Lung (tissue), 11 donors: ENCODE measurements at regions not wholly inside any gene's neighbourhood (a gene's known extent, or its start where the extent isn't known, plus 50 kb on each side); places are given as distances from the start of the nearest gene placed in this dataset.

Experiments
- ATAC-seq: fragments of 200-7000 bp; cut with Tn5 transposase; one replicate; pipeline ENCODE4 v1.9.1; 2020; ENCODE audit warnings: moderate number of reproducible peaks; ENCODE audit not compliant: insufficient read depth, low FRiP score
- DNase-seq, 3 donors: peaks; one replicate each; pipeline ENCODE4 v3.0.0-alpha.2; 2013 to 2017
- H3K27ac ChIP-seq, 2 donors: one replicate each; pipeline ENCODE4 v1.5.1; 2013; ENCODE audit warnings: mild to moderate bottlenecking in 2 of 2, moderate library complexity in 2 of 2, control low read depth in 1 of 2, inconsistent platforms in 1 of 2, low read depth in 1 of 2, low read length in 1 of 2
- H3K27me3 ChIP-seq, 3 donors: one replicate each; pipeline ENCODE4 v1.5.1; 2013; ENCODE audit warnings: low read length in 2 of 3; ENCODE audit not compliant: control insufficient read depth in 3 of 3, insufficient read depth in 3 of 3
- H3K36me3 ChIP-seq, 4 donors: one replicate each; pipeline ENCODE4 v1.5.1; 2013; ENCODE audit warnings: low read length in 4 of 4, mild to moderate bottlenecking in 1 of 4, moderate library complexity in 1 of 4; ENCODE audit not compliant: control insufficient read depth in 4 of 4, insufficient read depth in 4 of 4
- H3K4me1 ChIP-seq, 5 donors: one replicate each; pipeline ENCODE4 v1.5.1; 2013; ENCODE audit warnings: low read length in 5 of 5, mild to moderate bottlenecking in 2 of 5, moderate library complexity in 1 of 5; ENCODE audit not compliant: control insufficient read depth in 5 of 5, insufficient read depth in 5 of 5
- H3K4me3 ChIP-seq: one replicate; pipeline ENCODE4 v1.5.1; 2013; ENCODE audit warnings: mild to moderate bottlenecking, control low read depth, moderate library complexity
- H3K9ac ChIP-seq, 2 donors: one replicate each; pipeline ENCODE4 v1.5.1; 2013; ENCODE audit warnings: low read length in 2 of 2, control low read depth in 1 of 2; ENCODE audit not compliant: insufficient read depth in 1 of 2
- H3K9me3 ChIP-seq, 4 donors: one replicate each; pipeline ENCODE4 v1.5.1; 2013; ENCODE audit warnings: low read length in 3 of 4, mild to moderate bottlenecking in 1 of 4, moderate library complexity in 1 of 4; ENCODE audit not compliant: control insufficient read depth in 4 of 4, insufficient read depth in 3 of 4
- CTCF ChIP-seq: IDR thresholded peaks from 2 replicates; pipeline ENCODE4 v1.5.1; 2012; ENCODE audit warnings: mild to moderate bottlenecking; ENCODE audit errors: control extremely low read depth, extremely low read depth
- WGBS, 2 donors: extraction: QIAGEN DNeasy Blood & Tissue Kit; methylation state at CpG; one replicate each; pipeline ENCODE4 v1.1.7; 2013; 5-methylcytosine and 5-hydroxymethylcytosine counted together
- donor health status: control.
- donor health status: control.
- donor health status: Bipolar disorder and iron deficiency.
- donor health status: healthy.
- donor health status: DM: yes; HTN: yes; CAD: no.

- WGBS, 2 donors: 50 to 95% methylated on average over 4 of the region's 4 CpGs
- Histone ChIP-seq H3K27ac (no peak overlapping the region), H3K4me1 (no peaks in the 10 kb centered on the region), H3K36me3 (no peaks in the 10 kb centered on the region), H3K9ac (no peak overlapping the region), H3K9me3 (no peaks in the 10 kb centered on the region), H3K4me3 (no peak overlapping the region), H3K27me3 (no peaks in the 10 kb centered on the region)
- no peak for DNase-seq
- no peak for ATAC-seq
- no peak for TF ChIP-seq CTCF
Measured at GRCh38 chr17:14664511-14664910, 363.6 kb downstream of the HS3ST3B1 start.

- DNase-seq (no peak), ATAC-seq (no peak)
- Histone ChIP-seq H3K27ac (no peak overlapping the region), H3K9me3 (no peaks in the 10 kb centered on the region), H3K4me3 (no peak overlapping the region), H3K36me3 (no peaks in the 10 kb centered on the region), H3K9ac (no peak overlapping the region), H3K27me3 (no peaks in the 10 kb centered on the region), H3K4me1 (no peaks in the 10 kb centered on the region)
- WGBS, 2 donors: 75 to 77% methylated on average over 1 of the region's 1 CpG
- TF ChIP-seq CTCF: no peak
Measured at GRCh38 chr17:14641117-14641516, 340.2 kb downstream of the HS3ST3B1 start.

- H3K36me3 ChIP-seq: no peaks in the 10 kb centered on the region
- no peak overlapping the region for H3K9ac ChIP-seq
- H3K4me1 ChIP-seq: no peaks in the 10 kb centered on the region
- 98 to 100% methylated on average over 1 of the region's 1 CpG for WGBS, 2 donors
- no peak for DNase-seq
- no peak for ATAC-seq
- H3K4me3 ChIP-seq: no peak overlapping the region
- H3K27ac ChIP-seq: no peak overlapping the region
- TF ChIP-seq CTCF: no peak
- H3K27me3 ChIP-seq: no peaks in the 10 kb centered on the region
- H3K9me3 ChIP-seq: no peaks in the 10 kb centered on the region
Measured at GRCh38 chr17:14637260-14637659, 336.4 kb downstream of the HS3ST3B1 start.

- Histone ChIP-seq H3K9ac (no peak overlapping the region), H3K27me3 (no peaks in the 10 kb centered on the region), H3K9me3 (peaks cover 0 to 4% (median 0%) of the 10 kb centered on the region in 4 donors), H3K4me3 (no peak overlapping the region), H3K4me1 (no peaks in the 10 kb centered on the region), H3K27ac (no peak overlapping the region), H3K36me3 (no peaks in the 10 kb centered on the region)
- DNase-seq: no peak
- WGBS, 2 donors: 85 to 89% methylated on average over 4 of the region's 4 CpGs
- ATAC-seq: no peak
- no peak for TF ChIP-seq CTCF
Measured at GRCh38 chr17:14630621-14631020, 329.7 kb downstream of the HS3ST3B1 start.
